HepG2 (cell line): ENCODE measurements at regions not wholly inside any gene's neighbourhood (a gene's known extent, or its start where the extent isn't known, plus 50 kb on each side); places are given as distances from the start of the nearest gene placed in this dataset.

ENCODE experiments used
- ATAC-seq: fragments of 200-7000 bp; cut with Tn5 transposase; 3 replicates; pipeline ENCODE4 v1.9.1; 2020; ENCODE audit warnings: mild to moderate bottlenecking, moderate library complexity
- BruUV-seq: library from RNA; stranded (reverse); fragments of 400-500 nt; replicated peaks from 2 replicates; lab custom pipeline; 2021; lab: Mats Ljungman, UMichigan
- CTCF ChIA-PET: fragments of 300-600 bp; formaldehyde crosslinking; extraction: SDS; loops from one replicate; lab custom pipeline; 2021; ENCODE audit warnings: low total read pairs, inconsistent platforms, low intra/inter-chr PET ratio; lab: Yijun Ruan, JAX
- POLR2A ChIA-PET: fragments of 350-600 bp; sonication (Branson Sonifier 250); formaldehyde crosslinking; loops from one replicate; lab custom pipeline; 2020; ENCODE audit warnings: antibody characterized with exemption, inconsistent platforms; lab: Yijun Ruan, JAX
- DNase-seq: peaks from one replicate; pipeline ENCODE4 v3.0.0-alpha.2; 2015; ENCODE audit warnings: low spot score
- FAIRE-seq: peaks from 3 replicates; lab custom pipeline; 2011; peaks lifted over from hg19 to GRCh38; lab: Jason Lieb, UNC
- H2AFZ ChIP-seq: one replicate; pipeline ENCODE4 v1.6.1; 2011; ENCODE audit warnings: low read length, inconsistent platforms
- H3K27ac ChIP-seq: fragments of 300-600 bp; 3 replicates; pipeline ENCODE4 v1.8.0; 2011; ENCODE audit warnings: mixed run types, mild to moderate bottlenecking, mixed read lengths, low read length, inconsistent platforms; ENCODE audit not compliant: insufficient read depth; ENCODE audit errors: extremely low read length
- H3K27me3 ChIP-seq, 2 experiments: fragments of 200-600 bp in 1 of 2; 2 replicates in 1 of 2; 3 replicates in 1 of 2; pipeline versions ENCODE4 v1.6.0 to v1.8.0; 2011; ENCODE audit warnings: low read length in 2 of 2, mild to moderate bottlenecking in 2 of 2, moderate library complexity in 2 of 2, inconsistent platforms in 1 of 2; ENCODE audit not compliant: insufficient read depth in 2 of 2, control insufficient read depth in 1 of 2
- H3K36me3 ChIP-seq, 2 experiments: fragments of 200-600 bp in 1 of 2; replicated peaks in 1 of 2; 2 replicates in 1 of 2; 3 replicates in 1 of 2; pipeline versions ENCODE4 v1.5.1 to v1.8.0; 2011; ENCODE audit warnings: low read length in 2 of 2, inconsistent platforms in 1 of 2; ENCODE audit not compliant: insufficient read depth in 2 of 2, control insufficient read depth in 1 of 2
- H3K4me1 ChIP-seq: 2 replicates; pipeline ENCODE4 v1.5.1; 2012; ENCODE audit warnings: low read length, inconsistent platforms; ENCODE audit not compliant: insufficient read depth
- H3K4me2 ChIP-seq: 2 replicates; pipeline ENCODE4 v1.6.0; 2011; ENCODE audit warnings: low read depth, low read length, inconsistent platforms
- H3K4me3 ChIP-seq, 3 experiments: fragments of 200-600 bp in 1 of 3; sonication (generic), shearing (Covaris generic) in 1 of 3; replicated peaks in 1 of 3; 2 replicates each; pipeline ENCODE4 v1.5.1; 2011 to 2016; ENCODE audit warnings: low read length in 3 of 3, inconsistent platforms in 2 of 3, low read depth in 2 of 3, mild to moderate bottlenecking in 2 of 3, control low read depth in 1 of 3, mixed read lengths in 1 of 3; ENCODE audit not compliant: insufficient read depth in 1 of 3
- H3K79me2 ChIP-seq: one replicate; pipeline ENCODE4 v1.6.1; 2011; ENCODE audit warnings: low read length, inconsistent platforms; ENCODE audit not compliant: insufficient read depth
- H3K9ac ChIP-seq: 2 replicates; pipeline ENCODE4 v1.6.0; 2011; ENCODE audit warnings: mild to moderate bottlenecking, low read depth, low read length, inconsistent platforms; ENCODE audit not compliant: insufficient read depth
- H3K9me3 ChIP-seq: 2 replicates; pipeline ENCODE4 v1.5.1; 2012; ENCODE audit warnings: mild to moderate bottlenecking, low read length
- H4K20me1 ChIP-seq: 2 replicates; pipeline ENCODE4 v1.6.0; 2011; ENCODE audit warnings: inconsistent platforms, mild to moderate bottlenecking, low read length, moderate library complexity; ENCODE audit not compliant: insufficient read depth
- CREM ChIP-seq, 2 experiments: sonication (generic) in 1 of 2; formaldehyde crosslinking in 1 of 2; IDR thresholded peaks; 2 replicates each; pipeline versions ENCODE4 v1.4.0 to v1.6.1; 2016 to 2020; ENCODE audit warnings: antibody characterized with exemption in 1 of 2, mild to moderate bottlenecking in 1 of 2, missing genetic modification reagents in 1 of 2
- HMGA1 ChIP-seq: sonication (generic); formaldehyde crosslinking; conservative IDR thresholded peaks from 2 replicates; pipeline ENCODE4 v1.4.0; 2020; ENCODE audit warnings: missing genetic modification reagents
- PHF5A ChIP-seq: IDR thresholded peaks from one replicate; pipeline ENCODE4 v1.6.1; 2018; ENCODE audit warnings: low read depth, missing genetic modification reagents; ENCODE audit not compliant: unreplicated experiment
- SAFB2 ChIP-seq: sonication (generic); formaldehyde crosslinking; IDR thresholded peaks from 2 replicates; pipeline ENCODE4 v1.5.1; 2020; ENCODE audit warnings: missing genetic modification reagents, low read depth, mild to moderate bottlenecking, borderline replicate concordance
- ZBTB8A ChIP-seq: sonication (generic); formaldehyde crosslinking; IDR thresholded peaks from 2 replicates; pipeline ENCODE4 v1.4.0; 2020; ENCODE audit warnings: mild to moderate bottlenecking, low read depth, missing genetic modification reagents, borderline replicate concordance
- ZFAT ChIP-seq: sonication (generic); formaldehyde crosslinking; conservative IDR thresholded peaks from 2 replicates; pipeline ENCODE4 v1.8.1; 2023; ENCODE audit warnings: missing genetic modification reagents, inconsistent platforms
- ZFP62 ChIP-seq: sonication (generic); formaldehyde crosslinking; IDR thresholded peaks from 2 replicates; pipeline ENCODE4 v1.4.0; 2020; ENCODE audit warnings: missing genetic modification reagents
- ZNF274 ChIP-seq: sonication (generic); formaldehyde crosslinking; IDR thresholded peaks from 2 replicates; pipeline ENCODE4 v1.5.1; 2020; ENCODE audit warnings: mild to moderate bottlenecking, missing genetic modification reagents
- ZNF282 ChIP-seq: fragments of 450-650 bp; IDR thresholded peaks from 2 replicates; pipeline ENCODE4 v1.6.1; 2018; ENCODE audit not compliant: partially characterized antibody
- ZZZ3 ChIP-seq: sonication (generic); formaldehyde crosslinking; IDR thresholded peaks from 2 replicates; pipeline ENCODE4 v1.4.0; 2020; ENCODE audit warnings: missing genetic modification reagents, mild to moderate bottlenecking, borderline replicate concordance
- in situ Hi-C: cut with HindIII; loops from 2 replicates; pipeline ENCODE4 v1.10.0; 2017; ENCODE audit warnings: low pct_unique_long_range_greater_than_20kb; ENCODE audit not compliant: extremely low pct_ligation_motif_present
- intact Hi-C: fragments of 100-400 bp; cut with micrococcal nuclease; formaldehyde crosslinking; loops from one replicate; pipeline ENCODE4 v1.10.0; 2022; ENCODE audit not compliant: unreplicated experiment
- TF ChIP-seq, protein P1 (sequence below): sonication (generic); formaldehyde crosslinking; IDR thresholded peaks from 2 replicates; pipeline ENCODE4 v1.4.0; 2020; ENCODE audit warnings: missing genetic modification reagents, borderline replicate concordance
- TF ChIP-seq, protein P2 (sequence below): IDR thresholded peaks from 2 replicates; pipeline ENCODE4 v1.6.1; 2016; ENCODE audit warnings: low read depth, borderline replicate concordance
- TF ChIP-seq, protein P3 (sequence below): sonication (generic); formaldehyde crosslinking; IDR thresholded peaks from 2 replicates; pipeline ENCODE4 v1.5.1; 2020; ENCODE audit warnings: mild to moderate bottlenecking, missing genetic modification reagents, borderline replicate concordance

DNA sequence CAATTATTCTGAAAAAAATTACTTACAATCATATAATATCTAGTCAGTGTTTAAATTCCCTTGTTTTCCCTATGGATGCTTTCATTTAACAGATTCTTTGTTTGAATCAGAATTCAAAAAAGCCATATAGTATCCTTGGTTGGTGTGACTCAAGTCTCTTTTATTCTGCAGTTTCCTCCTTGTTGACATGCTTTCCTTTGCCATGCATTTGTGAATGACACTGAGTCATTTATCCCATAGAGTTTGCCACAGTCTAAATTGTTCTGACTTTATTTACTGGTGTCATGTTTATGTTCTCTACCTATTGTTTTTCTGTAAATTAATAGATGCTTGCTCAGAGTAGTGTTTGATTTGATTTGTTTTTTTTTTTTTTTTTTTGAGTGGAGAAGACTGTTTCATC lies 893.8 kb upstream of the SLC10A2 start:
- DNase-seq (no peak), ATAC-seq (no peak), FAIRE-seq (no peak)
- no peak overlapping the region for H3K4me2 ChIP-seq
- in situ Hi-C loops, result no loop called here
- H3K9me3 ChIP-seq, result peaks cover 52% of the 10 kb centered on the region
- no peaks in the 10 kb centered on the region for H3K4me1 ChIP-seq
- no peaks in the 10 kb centered on the region for H3K27me3 ChIP-seq
- CTCF ChIA-PET, result no interaction called here
- intact Hi-C loops, result no loop called here
- H3K27ac ChIP-seq, result no peak overlapping the region
- BruUV-seq, result no TSS peak
- no peak overlapping the region for H3K4me3 ChIP-seq
- no peaks in the 10 kb centered on the region for H4K20me1 ChIP-seq
- POLR2A ChIA-PET, result no interaction called here
- H3K79me2 ChIP-seq, result no peaks in the 10 kb centered on the region
- no peaks in the 10 kb centered on the region for H3K36me3 ChIP-seq
- no peak overlapping the region for H2AFZ ChIP-seq
- H3K9ac ChIP-seq, result no peak overlapping the region
- TF ChIP-seq PHF5A (CRISPR knock-in tag) (no peak), ZFAT (CRISPR knock-in tag) (no peak), ZNF282 (no peak), ZNF274 (CRISPR knock-in tag) (no peak), ZFP62 (CRISPR knock-in tag) (no peak), CREM (IDR thresholded peaks at IDR 0.05) (no peak), CREM (CRISPR knock-in tag; IDR thresholded peaks at IDR 0.05) (no peak), ZBTB8A (CRISPR knock-in tag) (no peak), SAFB2 (no peak), ZZZ3 (CRISPR knock-in tag) (no peak), HMGA1 (CRISPR knock-in tag) (no peak)
- TF ChIP-seq, protein P1, sequence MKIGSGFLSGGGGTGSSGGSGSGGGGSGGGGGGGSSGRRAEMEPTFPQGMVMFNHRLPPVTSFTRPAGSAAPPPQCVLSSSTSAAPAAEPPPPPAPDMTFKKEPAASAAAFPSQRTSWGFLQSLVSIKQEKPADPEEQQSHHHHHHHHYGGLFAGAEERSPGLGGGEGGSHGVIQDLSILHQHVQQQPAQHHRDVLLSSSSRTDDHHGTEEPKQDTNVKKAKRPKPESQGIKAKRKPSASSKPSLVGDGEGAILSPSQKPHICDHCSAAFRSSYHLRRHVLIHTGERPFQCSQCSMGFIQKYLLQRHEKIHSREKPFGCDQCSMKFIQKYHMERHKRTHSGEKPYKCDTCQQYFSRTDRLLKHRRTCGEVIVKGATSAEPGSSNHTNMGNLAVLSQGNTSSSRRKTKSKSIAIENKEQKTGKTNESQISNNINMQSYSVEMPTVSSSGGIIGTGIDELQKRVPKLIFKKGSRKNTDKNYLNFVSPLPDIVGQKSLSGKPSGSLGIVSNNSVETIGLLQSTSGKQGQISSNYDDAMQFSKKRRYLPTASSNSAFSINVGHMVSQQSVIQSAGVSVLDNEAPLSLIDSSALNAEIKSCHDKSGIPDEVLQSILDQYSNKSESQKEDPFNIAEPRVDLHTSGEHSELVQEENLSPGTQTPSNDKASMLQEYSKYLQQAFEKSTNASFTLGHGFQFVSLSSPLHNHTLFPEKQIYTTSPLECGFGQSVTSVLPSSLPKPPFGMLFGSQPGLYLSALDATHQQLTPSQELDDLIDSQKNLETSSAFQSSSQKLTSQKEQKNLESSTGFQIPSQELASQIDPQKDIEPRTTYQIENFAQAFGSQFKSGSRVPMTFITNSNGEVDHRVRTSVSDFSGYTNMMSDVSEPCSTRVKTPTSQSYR (CRISPR knock-in tag), result no peak
- TF ChIP-seq, protein P2, sequence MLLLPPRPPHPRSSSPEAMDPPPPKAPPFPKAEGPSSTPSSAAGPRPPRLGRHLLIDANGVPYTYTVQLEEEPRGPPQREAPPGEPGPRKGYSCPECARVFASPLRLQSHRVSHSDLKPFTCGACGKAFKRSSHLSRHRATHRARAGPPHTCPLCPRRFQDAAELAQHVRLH (CRISPR knock-in tag), result no peak
- TF ChIP-seq, protein P3, sequence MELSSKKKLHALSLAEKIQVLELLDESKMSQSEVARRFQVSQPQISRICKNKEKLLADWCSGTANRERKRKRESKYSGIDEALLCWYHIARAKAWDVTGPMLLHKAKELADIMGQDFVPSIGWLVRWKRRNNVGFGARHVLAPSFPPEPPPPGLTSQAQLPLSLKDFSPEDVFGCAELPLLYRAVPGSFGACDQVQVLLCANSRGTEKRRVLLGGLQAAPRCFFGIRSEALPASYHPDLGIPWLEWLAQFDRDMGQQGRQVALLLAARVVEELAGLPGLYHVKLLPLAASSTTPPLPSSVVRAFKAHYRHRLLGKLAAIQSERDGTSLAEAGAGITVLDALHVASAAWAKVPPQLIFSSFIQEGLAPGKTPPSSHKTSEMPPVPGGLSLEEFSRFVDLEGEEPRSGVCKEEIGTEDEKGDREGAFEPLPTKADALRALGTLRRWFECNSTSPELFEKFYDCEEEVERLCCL, result no peak
